CD4-positive, alpha-beta T cell (primary cell): ENCODE measurements at regions not wholly inside any gene's neighbourhood (a gene's known extent, or its start where the extent isn't known, plus 50 kb on each side); places are given as distances from the start of the nearest gene placed in this dataset.

Experiments used
- ATAC-seq: fragments of 200-7000 bp; cut with Tn5 transposase; one replicate; pipeline ENCODE4 v1.10.0; 2022; ENCODE audit warnings: mild to moderate bottlenecking; ENCODE audit not compliant: poor library complexity
- CTCF ChIA-PET: fragments of 350-600 bp; sonication (Branson Sonifier 250); formaldehyde crosslinking; loops from one replicate; lab custom pipeline; 2021; ENCODE audit warnings: antibody characterized with exemption, inconsistent platforms; lab: Charles Lee
- POLR2A ChIA-PET: fragments of 350-600 bp; sonication (Branson Sonifier 250); formaldehyde crosslinking; loops from one replicate; lab custom pipeline; 2021; ENCODE audit warnings: antibody characterized with exemption, inconsistent platforms; lab: Charles Lee
- DNase-seq, 14 experiments: peaks; one replicate each; pipeline ENCODE4 v3.0.0-alpha.2; 2013 to 2020; ENCODE audit warnings: mixed read lengths in 2 of 14
- H3K27ac ChIP-seq, 2 donors: one replicate each; pipeline versions ENCODE4 v1.5.1 to v1.7.0; 2013; ENCODE audit warnings: low read length in 2 of 2, low read depth in 1 of 2, mild to moderate bottlenecking in 1 of 2
- H3K27me3 ChIP-seq, 2 experiments: 1 replicate in 1 of 2; 2 replicates in 1 of 2; pipeline versions ENCODE4 v1.6.1 to v1.7.0; 2013; ENCODE audit warnings: low read length in 2 of 2, control low read depth in 1 of 2, mild to moderate bottlenecking in 1 of 2, moderate library complexity in 1 of 2; ENCODE audit not compliant: insufficient read depth in 2 of 2, control insufficient read depth in 1 of 2
- H3K36me3 ChIP-seq: one replicate; pipeline ENCODE4 v1.6.1; 2013; ENCODE audit warnings: low read length, control low read depth; ENCODE audit not compliant: insufficient read depth
- H3K4me1 ChIP-seq: one replicate; pipeline ENCODE4 v1.6.1; 2013; ENCODE audit warnings: low read length, control low read depth; ENCODE audit not compliant: insufficient read depth
- H3K4me3 ChIP-seq: one replicate; pipeline ENCODE4 v1.5.1; 2013; ENCODE audit warnings: mild to moderate bottlenecking, low read length, moderate library complexity
- H3K9me3 ChIP-seq, 2 experiments: 1 replicate in 1 of 2; 2 replicates in 1 of 2; pipeline versions ENCODE4 v1.6.1 to v1.7.0; 2013; ENCODE audit warnings: low read length in 2 of 2, mild to moderate bottlenecking in 2 of 2, control low read depth in 1 of 2, moderate library complexity in 1 of 2; ENCODE audit not compliant: control insufficient read depth in 1 of 2, insufficient read depth in 1 of 2
- H3K27ac Mint-ChIP-seq: one replicate; pipeline ENCODE4 v1.8.0; 2020; ENCODE audit warnings: mixed read lengths
- H3K27me3 Mint-ChIP-seq: one replicate; pipeline ENCODE4 v1.8.0; 2021; ENCODE audit warnings: mixed read lengths
- H3K36me3 Mint-ChIP-seq: one replicate; pipeline ENCODE4 v1.8.0; 2021; ENCODE audit warnings: low read depth, mixed read lengths
- H3K4me1 Mint-ChIP-seq: one replicate; pipeline ENCODE4 v1.8.0; 2021; ENCODE audit warnings: low read depth, mixed read lengths
- H3K4me3 Mint-ChIP-seq: one replicate; pipeline ENCODE4 v1.8.0; 2020; ENCODE audit warnings: mild to moderate bottlenecking, mixed read lengths
- H3K9me3 Mint-ChIP-seq: one replicate; pipeline ENCODE4 v1.8.0; 2020; ENCODE audit warnings: mixed read lengths
- intact Hi-C, 2 experiments: fragments of 100-400 bp; cut with DNase I in 1 of 2; cut with micrococcal nuclease in 1 of 2; formaldehyde crosslinking; loops; one replicate each; pipeline versions ENCODE4 v1.15.1 to v1.9.0; 2023 to 2025; cut with DNase I, micrococcal nuclease
- TF ChIP-seq, protein P1 (sequence below): fragments of 200-600 bp; IDR thresholded peaks from one replicate; pipeline ENCODE4 v1.8.0; 2022; ENCODE audit warnings: antibody characterized with exemption, mild to moderate bottlenecking

DNA sequence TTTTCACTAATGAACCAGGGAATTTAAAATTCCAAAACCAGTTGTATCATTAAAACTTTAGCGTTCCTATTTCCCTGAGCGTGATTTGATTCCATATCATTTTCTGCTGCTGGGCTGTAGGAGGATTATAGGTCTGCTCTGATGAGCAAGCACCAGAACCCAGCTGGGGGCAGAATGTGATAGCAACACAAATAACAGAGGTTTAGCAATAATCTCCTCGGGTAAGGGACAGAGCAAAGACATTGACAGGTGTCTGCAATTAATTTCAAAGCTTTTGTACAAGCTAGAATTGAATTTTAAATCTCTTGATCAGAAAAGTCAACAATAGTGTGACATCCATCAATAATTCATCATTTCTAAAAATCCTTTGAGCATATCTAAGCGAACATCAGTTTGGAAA lies 163.4 kb upstream of the RAP2B start:
- no peaks in the 10 kb centered on the region for H3K9me3 Mint-ChIP-seq
- Histone ChIP-seq H3K4me1 (no peaks in the 10 kb centered on the region), H3K9me3 (no peaks in the 10 kb centered on the region), H3K27ac (no peak overlapping the region), H3K4me3 (no peak overlapping the region), H3K36me3 (no peaks in the 10 kb centered on the region), H3K27me3 (no peaks in the 10 kb centered on the region)
- POLR2A ChIA-PET, result no interaction called here
- no peak overlapping the region for H3K4me3 Mint-ChIP-seq
- H3K4me1 Mint-ChIP-seq, result no peaks in the 10 kb centered on the region
- H3K27ac Mint-ChIP-seq, result no peak overlapping the region
- DNase-seq (no peak), ATAC-seq (no peak)
- no peaks in the 10 kb centered on the region for H3K36me3 Mint-ChIP-seq
- peaks cover 4% of the 10 kb centered on the region for H3K27me3 Mint-ChIP-seq
- TF ChIP-seq, protein P1, sequence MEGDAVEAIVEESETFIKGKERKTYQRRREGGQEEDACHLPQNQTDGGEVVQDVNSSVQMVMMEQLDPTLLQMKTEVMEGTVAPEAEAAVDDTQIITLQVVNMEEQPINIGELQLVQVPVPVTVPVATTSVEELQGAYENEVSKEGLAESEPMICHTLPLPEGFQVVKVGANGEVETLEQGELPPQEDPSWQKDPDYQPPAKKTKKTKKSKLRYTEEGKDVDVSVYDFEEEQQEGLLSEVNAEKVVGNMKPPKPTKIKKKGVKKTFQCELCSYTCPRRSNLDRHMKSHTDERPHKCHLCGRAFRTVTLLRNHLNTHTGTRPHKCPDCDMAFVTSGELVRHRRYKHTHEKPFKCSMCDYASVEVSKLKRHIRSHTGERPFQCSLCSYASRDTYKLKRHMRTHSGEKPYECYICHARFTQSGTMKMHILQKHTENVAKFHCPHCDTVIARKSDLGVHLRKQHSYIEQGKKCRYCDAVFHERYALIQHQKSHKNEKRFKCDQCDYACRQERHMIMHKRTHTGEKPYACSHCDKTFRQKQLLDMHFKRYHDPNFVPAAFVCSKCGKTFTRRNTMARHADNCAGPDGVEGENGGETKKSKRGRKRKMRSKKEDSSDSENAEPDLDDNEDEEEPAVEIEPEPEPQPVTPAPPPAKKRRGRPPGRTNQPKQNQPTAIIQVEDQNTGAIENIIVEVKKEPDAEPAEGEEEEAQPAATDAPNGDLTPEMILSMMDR, result no peak
- intact Hi-C loops, result no loop called here
- CTCF ChIA-PET, result no interaction called here

GRCh38 chr3:153000325-153000724 lies 161.7 kb upstream of the RAP2B start:
- H3K27me3 Mint-ChIP-seq, result peaks cover 1% of the 10 kb centered on the region
- TF ChIP-seq, protein P1, result no peak
- no peak overlapping the region for H3K4me3 Mint-ChIP-seq
- H3K27ac Mint-ChIP-seq, result no peak overlapping the region
- no peaks in the 10 kb centered on the region for H3K4me1 Mint-ChIP-seq
- no peaks in the 10 kb centered on the region for H3K36me3 Mint-ChIP-seq
- Histone ChIP-seq H3K27ac (no peak overlapping the region), H3K9me3 (no peaks in the 10 kb centered on the region), H3K4me3 (no peak overlapping the region), H3K36me3 (no peaks in the 10 kb centered on the region), H3K4me1 (no peaks in the 10 kb centered on the region), H3K27me3 (no peaks in the 10 kb centered on the region)
- ChIA-PET CTCF (no interaction called here), POLR2A (no interaction called here)
- DNase-seq (no peak), ATAC-seq (no peak)
- H3K9me3 Mint-ChIP-seq, result no peaks in the 10 kb centered on the region
- intact Hi-C loops, result no loop called here

DNA sequence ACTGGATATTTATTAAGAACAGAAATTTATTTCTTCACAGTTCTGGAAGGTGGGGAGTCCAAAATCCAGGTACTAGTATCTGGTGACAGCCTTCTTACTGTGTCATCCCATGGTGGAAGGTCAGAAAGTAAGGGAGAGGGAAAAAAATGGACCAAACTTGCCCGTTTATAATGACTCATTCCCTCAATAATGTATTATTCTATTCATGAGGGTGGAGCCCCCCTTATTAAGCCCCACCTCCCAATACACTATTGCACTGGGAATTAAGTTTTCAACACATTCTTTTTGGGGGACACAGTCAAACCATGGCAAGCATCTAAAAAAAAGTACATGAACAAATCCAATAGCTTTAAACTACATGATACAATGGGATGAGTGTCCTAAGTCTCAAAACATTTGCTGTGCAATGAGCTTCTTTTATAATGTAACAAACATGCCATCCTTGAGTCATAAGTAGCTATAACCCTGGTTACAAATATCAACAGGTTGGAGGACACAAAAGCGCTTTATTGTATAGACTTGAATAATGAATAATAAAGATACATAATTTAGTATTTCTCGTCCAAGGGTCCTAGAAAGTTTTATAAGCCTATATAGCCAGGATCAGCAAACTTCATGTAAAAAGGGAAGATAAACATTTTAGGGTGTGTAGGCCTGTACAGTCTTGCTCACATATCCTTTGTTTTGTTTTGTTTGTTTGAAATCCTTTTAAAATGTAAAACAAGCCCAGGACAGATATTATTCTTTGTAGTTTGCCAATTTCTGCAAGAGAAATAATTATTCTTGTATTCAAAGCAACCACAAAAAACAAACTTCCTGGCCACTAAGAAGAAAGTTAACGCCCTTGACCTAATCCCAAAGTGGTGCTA lies 160.6 kb upstream of the RAP2B start:
- ATAC-seq, result no peak
- no peaks in the 10 kb centered on the region for H3K9me3 ChIP-seq
- Mint-ChIP-seq H3K9me3 (no peaks in the 10 kb centered on the region), H3K36me3 (no peaks in the 10 kb centered on the region), H3K27me3 (peaks cover 2% of the 10 kb centered on the region), H3K27ac (no peak overlapping the region), H3K4me1 (no peaks in the 10 kb centered on the region), H3K4me3 (no peak overlapping the region)
- no peak overlapping the region for H3K27ac ChIP-seq
- no peaks in the 10 kb centered on the region for H3K36me3 ChIP-seq
- intact Hi-C loops, result no loop called here
- ChIA-PET POLR2A (no interaction called here), CTCF (no interaction called here)
- no peak overlapping the region for H3K4me3 ChIP-seq
- TF ChIP-seq, protein P1, result no peak
- H3K4me1 ChIP-seq, result no peaks in the 10 kb centered on the region
- H3K27me3 ChIP-seq, result no peaks in the 10 kb centered on the region
- no peak for DNase-seq
